ENCODE measurements at regions not wholly inside any gene's neighbourhood (a gene's known extent, or its start where the extent isn't known, plus 50 kb on each side); places are given as distances from the start of the nearest gene placed in this dataset.
"Not testable (repeated sequence)": the region's sequence is repeated elsewhere in the genome, so short reads cannot be mapped to it uniquely, and the experiment has no call there.

- no peak overlapping the region for H3K4me3 ChIP-seq (ENCODE audit: control insufficient read depth in 2 of 3, extremely low read depth in 1 of 3, insufficient read depth in 2 of 3, low read depth in 1 of 3, low read length in 3 of 3)
- H3K9ac ChIP-seq (ENCODE audit: control insufficient read depth, extremely low read depth, insufficient read depth, low read length) = no peak overlapping the region
- FAIRE-seq = no peak
- TF ChIP-seq EZH2 (IDR thresholded peaks at IDR 0.05; ENCODE audit: low read length) = no peak
- TF ChIP-seq CTCF (optimal IDR thresholded peaks at IDR 0.05 in 1 of 3, IDR thresholded peaks at IDR 0.05 in 1 of 3, conservative IDR thresholded peaks at IDR 0.05 in 1 of 3; ENCODE audit: extremely low read depth in 1 of 3, insufficient read depth in 2 of 3, low read length in 3 of 3) = no peak
- no peak overlapping the region for H3K4me2 ChIP-seq (ENCODE audit: control insufficient read depth, extremely low read depth, insufficient read depth, low read depth, low read length)
- no peaks in the 10 kb centered on the region for H3K27me3 ChIP-seq (ENCODE audit: control insufficient read depth, extremely low read depth, insufficient read depth, low read length)
- no peaks in the 10 kb centered on the region for H3K36me3 ChIP-seq (ENCODE audit: control insufficient read depth in 2 of 2, extremely low read depth in 1 of 2, insufficient read depth in 2 of 2, low read length in 2 of 2)
- no peak for DNase-seq (ENCODE audit: low read depth, low spot score)
- H3K9me3 ChIP-seq (ENCODE audit: control insufficient read depth, low read depth, low read length) = no peaks in the 10 kb centered on the region
- dilution Hi-C loops (cut with MboI; ENCODE audit: extremely low pct_ligation_motif_present, low sequenced_read_pairs) = no loop called here
- no peak overlapping the region for H2AFZ ChIP-seq (ENCODE audit: control insufficient read depth, low read length)
- H3K4me1 ChIP-seq (ENCODE audit: control insufficient read depth, extremely low read depth, insufficient read depth, low read length) = no peaks in the 10 kb centered on the region
- H3K9me1 ChIP-seq (ENCODE audit: control insufficient read depth, extremely low read depth, insufficient read depth, low read length) = no peaks in the 10 kb centered on the region
- no peak overlapping the region for H3K27ac ChIP-seq (ENCODE audit: control insufficient read depth, insufficient read depth, low read length)
- H4K20me1 ChIP-seq (ENCODE audit: control insufficient read depth, extremely low read depth, insufficient read depth, low read length) = no peaks in the 10 kb centered on the region
- no peaks in the 10 kb centered on the region for H3K79me2 ChIP-seq (ENCODE audit: control insufficient read depth, insufficient read depth, low read length)
Observed at GRCh38 chrX:76922100-76922499, 494.6 kb downstream of the MAGEE1 start.

GRCh38 chrX:76924616-76925015 lies 497.1 kb downstream of the MAGEE1 start:
- H3K36me3 ChIP-seq (ENCODE audit: control insufficient read depth in 2 of 2, extremely low read depth in 1 of 2, insufficient read depth in 2 of 2, low read length in 2 of 2); H3K9ac ChIP-seq (ENCODE audit: control insufficient read depth, extremely low read depth, insufficient read depth, low read length); H4K20me1 ChIP-seq (ENCODE audit: control insufficient read depth, extremely low read depth, insufficient read depth, low read length); H3K27ac ChIP-seq (ENCODE audit: control insufficient read depth, insufficient read depth, low read length); H3K4me2 ChIP-seq (ENCODE audit: control insufficient read depth, extremely low read depth, insufficient read depth, low read depth, low read length); FAIRE-seq; dilution Hi-C loops (cut with MboI; ENCODE audit: extremely low pct_ligation_motif_present, low sequenced_read_pairs); H3K4me3 ChIP-seq (ENCODE audit: control insufficient read depth in 2 of 3, extremely low read depth in 1 of 3, insufficient read depth in 2 of 3, low read depth in 1 of 3, low read length in 3 of 3); H3K9me3 ChIP-seq (ENCODE audit: control insufficient read depth, low read depth, low read length); H3K79me2 ChIP-seq (ENCODE audit: control insufficient read depth, insufficient read depth, low read length); H3K27me3 ChIP-seq (ENCODE audit: control insufficient read depth, extremely low read depth, insufficient read depth, low read length); H2AFZ ChIP-seq (ENCODE audit: control insufficient read depth, low read length); DNase-seq (ENCODE audit: low read depth, low spot score); H3K9me1 ChIP-seq (ENCODE audit: control insufficient read depth, extremely low read depth, insufficient read depth, low read length); H3K4me1 ChIP-seq (ENCODE audit: control insufficient read depth, extremely low read depth, insufficient read depth, low read length): not testable (repeated sequence)

- Histone ChIP-seq H3K4me1 (ENCODE audit: control insufficient read depth, extremely low read depth, insufficient read depth, low read length) (no peaks in the 10 kb centered on the region), H3K9me3 (ENCODE audit: control insufficient read depth, low read depth, low read length) (no peaks in the 10 kb centered on the region), H4K20me1 (ENCODE audit: control insufficient read depth, extremely low read depth, insufficient read depth, low read length) (no peaks in the 10 kb centered on the region), H3K27me3 (ENCODE audit: control insufficient read depth, extremely low read depth, insufficient read depth, low read length) (no peaks in the 10 kb centered on the region), H2AFZ (ENCODE audit: control insufficient read depth, low read length) (no peak overlapping the region), H3K9me1 (ENCODE audit: control insufficient read depth, extremely low read depth, insufficient read depth, low read length) (no peaks in the 10 kb centered on the region), H3K36me3 (ENCODE audit: control insufficient read depth in 2 of 2, extremely low read depth in 1 of 2, insufficient read depth in 2 of 2, low read length in 2 of 2) (no peaks in the 10 kb centered on the region), H3K4me2 (ENCODE audit: control insufficient read depth, extremely low read depth, insufficient read depth, low read depth, low read length) (no peak overlapping the region), H3K4me3 (ENCODE audit: control insufficient read depth in 2 of 3, extremely low read depth in 1 of 3, insufficient read depth in 2 of 3, low read depth in 1 of 3, low read length in 3 of 3) (no peak overlapping the region), H3K27ac (ENCODE audit: control insufficient read depth, insufficient read depth, low read length) (no peak overlapping the region), H3K9ac (ENCODE audit: control insufficient read depth, extremely low read depth, insufficient read depth, low read length) (no peak overlapping the region), H3K79me2 (ENCODE audit: control insufficient read depth, insufficient read depth, low read length) (no peaks in the 10 kb centered on the region)
- TF ChIP-seq CTCF (optimal IDR thresholded peaks at IDR 0.05 in 1 of 3, IDR thresholded peaks at IDR 0.05 in 1 of 3, conservative IDR thresholded peaks at IDR 0.05 in 1 of 3; ENCODE audit: extremely low read depth in 1 of 3, insufficient read depth in 2 of 3, low read length in 3 of 3) (no peak), EZH2 (IDR thresholded peaks at IDR 0.05; ENCODE audit: low read length) (no peak)
- dilution Hi-C loops (cut with MboI; ENCODE audit: extremely low pct_ligation_motif_present, low sequenced_read_pairs) = no loop called here
- no peak for DNase-seq (ENCODE audit: low read depth, low spot score)
- FAIRE-seq = no peak
Observed at GRCh38 chrX:76931518-76931917, 504.0 kb downstream of the MAGEE1 start.
